ENCODE measurements at regions not wholly inside any gene's neighbourhood (a gene's known extent, or its start where the extent isn't known, plus 50 kb on each side); places are given as distances from the start of the nearest gene placed in this dataset.

- DNase-seq (ENCODE audit: low spot score) = no peak
Observed at GRCh38 chr4:1476140-1476513, 69.9 kb upstream of the NKX1-1 start.

DNA sequence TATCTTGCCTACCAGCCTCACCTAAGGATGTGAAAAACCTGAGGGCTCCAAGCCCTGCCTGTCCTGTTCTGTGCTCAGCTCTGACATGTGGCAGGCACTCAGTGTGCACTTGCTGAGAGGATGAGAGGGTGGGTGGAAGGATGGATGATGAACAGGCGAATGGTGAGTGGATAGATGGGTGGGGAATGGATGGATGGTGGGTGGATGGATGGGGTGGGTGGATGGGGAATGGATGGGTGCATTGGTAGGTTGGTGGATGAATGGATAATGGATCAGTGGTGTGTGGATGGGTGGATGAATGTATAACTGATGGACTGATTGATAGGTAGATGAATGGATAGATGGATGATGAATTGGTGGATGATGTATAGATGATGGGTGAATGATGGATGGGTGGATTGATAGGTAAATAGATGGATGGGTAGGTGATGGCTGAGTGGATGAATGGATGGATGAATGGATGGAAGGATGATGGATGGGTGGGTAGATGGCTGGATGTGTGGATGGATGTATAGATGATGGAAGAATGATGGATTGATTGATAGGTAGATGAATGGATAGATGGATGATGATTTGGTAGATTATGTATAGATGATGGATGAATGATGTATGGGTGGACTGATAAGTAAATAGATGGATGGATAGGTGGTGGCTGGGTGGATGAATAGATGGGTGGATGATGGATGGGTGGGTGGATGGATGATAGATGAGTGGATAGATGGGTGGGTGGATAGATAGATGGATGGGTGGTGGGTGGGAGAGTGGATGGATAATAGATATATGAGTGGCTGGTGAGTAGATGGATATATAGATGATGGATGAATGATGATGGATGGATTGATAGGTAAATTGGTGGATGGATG lies 69.3 kb upstream of the NKX1-1 start:
- DNase-seq (ENCODE audit: low spot score) = no peak

GRCh38 chr4:1474126-1475090 lies 68.2 kb upstream of the NKX1-1 start:
- DNase-seq (ENCODE audit: low spot score) = no peak

GRCh38 chr4:1473718-1474117 lies 67.5 kb upstream of the NKX1-1 start:
- no peak for DNase-seq (ENCODE audit: low spot score)

GRCh38 chr4:1472911-1473518 lies 66.8 kb upstream of the NKX1-1 start:
- DNase-seq (ENCODE audit: low spot score) = no peak

DNA sequence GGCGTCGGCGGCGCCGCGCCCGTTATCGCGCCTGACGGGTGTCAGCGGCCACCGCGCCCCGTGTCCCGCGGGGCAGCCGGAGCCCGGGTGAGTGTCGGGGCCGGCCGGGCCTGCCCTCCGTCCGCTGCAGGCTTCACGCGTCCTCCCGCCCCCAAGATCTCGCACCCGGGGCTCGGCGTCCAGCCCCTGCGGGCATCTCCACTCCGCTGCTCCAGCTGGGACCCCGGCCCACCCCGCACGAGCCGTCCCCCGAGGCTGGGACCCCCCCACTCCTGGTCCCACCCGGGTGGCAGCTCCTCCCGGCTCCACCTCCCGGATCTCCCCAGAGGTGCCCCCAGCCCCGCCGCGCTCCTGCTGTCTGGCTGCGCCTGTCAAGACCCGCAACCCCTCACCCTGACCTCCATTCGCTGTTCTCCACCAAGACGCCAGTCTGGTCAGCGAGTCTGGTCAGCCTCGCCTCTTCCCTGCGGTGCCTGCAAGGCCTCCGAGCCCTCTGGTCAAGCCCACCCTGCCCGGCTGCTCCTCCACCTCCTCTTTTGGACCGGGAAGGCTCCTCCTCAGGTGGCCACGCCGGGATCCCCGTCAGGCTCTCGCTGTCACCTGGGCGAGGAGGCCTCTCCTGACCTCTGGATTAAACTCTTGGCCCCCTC lies 66.0 kb upstream of the NKX1-1 start:
- no peak for DNase-seq (ENCODE audit: low spot score)

GRCh38 chr4:1471443-1472147 lies 65.4 kb upstream of the NKX1-1 start:
- DNase-seq (ENCODE audit: low spot score) = no peak

DNA sequence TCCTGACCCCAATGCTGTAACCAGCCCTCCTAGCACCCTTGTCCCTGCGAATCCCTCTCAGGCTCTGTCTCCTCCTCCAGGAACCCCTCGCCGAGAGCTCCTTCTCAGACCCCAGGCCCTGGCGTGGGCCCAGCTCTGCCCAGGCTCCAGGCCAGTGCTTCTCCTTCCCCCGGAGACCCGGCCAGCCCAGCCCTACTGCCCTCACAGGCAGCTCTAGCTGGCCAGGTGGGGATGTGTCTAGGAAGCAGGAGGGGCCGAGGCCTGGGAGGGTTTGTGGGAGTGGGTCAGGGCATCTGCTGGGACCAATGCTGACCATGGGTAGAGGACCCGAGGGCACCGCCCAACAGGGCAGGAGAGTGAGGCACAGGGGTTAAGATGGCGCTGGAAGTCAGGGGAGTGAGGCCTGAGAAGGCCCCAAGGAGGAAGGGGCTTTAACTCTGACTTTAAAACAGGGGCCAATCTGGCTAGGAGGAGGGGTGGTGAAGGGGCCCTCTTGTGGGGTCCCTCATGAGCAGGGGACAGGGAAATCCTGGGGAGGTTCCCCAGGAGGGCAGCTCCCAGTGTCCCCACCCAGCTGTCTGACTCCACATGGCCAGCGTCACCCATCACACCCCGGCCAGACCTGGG lies 64.7 kb upstream of the NKX1-1 start:
- DNase-seq (ENCODE audit: low spot score) = no peak

GRCh38 chr4:1470393-1470670 lies 64.1 kb upstream of the NKX1-1 start:
- no peak for DNase-seq (ENCODE audit: low spot score)

DNA sequence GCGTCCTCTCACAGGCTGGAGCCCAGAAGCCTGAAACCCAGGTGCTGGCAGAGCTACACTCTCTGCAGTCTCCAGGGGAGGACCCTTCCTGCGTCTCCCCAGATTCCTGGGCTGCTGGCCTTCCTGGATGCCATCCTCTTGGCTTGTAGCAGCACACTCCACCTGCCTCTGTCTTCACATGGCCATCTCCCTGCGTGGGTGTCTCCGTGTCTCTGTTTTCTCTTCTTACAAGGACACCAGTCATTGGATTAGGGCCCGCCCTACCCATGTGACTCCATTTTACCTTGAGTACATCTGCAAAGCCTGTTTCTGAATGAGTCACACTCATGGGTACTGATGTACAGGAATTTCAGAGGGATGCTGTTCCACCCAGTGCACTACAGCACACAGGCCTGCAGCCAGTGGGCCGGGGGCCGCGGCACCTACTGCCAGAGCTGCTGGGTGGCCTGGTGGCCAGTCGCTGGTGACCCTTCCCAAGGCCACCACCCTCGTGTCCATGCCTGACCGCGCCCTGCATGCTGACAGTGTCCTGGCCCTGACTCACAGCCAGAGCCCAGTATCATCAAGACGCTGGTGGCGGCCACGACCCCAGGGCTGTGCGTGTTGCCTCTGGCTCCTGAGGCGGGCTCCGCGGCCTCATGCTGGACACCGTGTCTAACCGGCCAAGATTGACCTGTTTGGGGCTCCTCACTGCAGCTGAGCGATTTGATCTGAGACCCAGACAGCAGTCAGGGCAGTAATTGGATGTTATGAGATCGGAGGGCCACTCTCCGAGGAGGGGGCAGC lies 63.6 kb upstream of the NKX1-1 start:
- DNase-seq (ENCODE audit: low spot score) = no peak

GRCh38 chr4:1469043-1469442 lies 62.8 kb upstream of the NKX1-1 start:
- DNase-seq (ENCODE audit: low spot score) = no peak

- DNase-seq (ENCODE audit: low spot score) = no peak
Observed at GRCh38 chr4:1467581-1468458, 61.6 kb upstream of the NKX1-1 start.

DNA sequence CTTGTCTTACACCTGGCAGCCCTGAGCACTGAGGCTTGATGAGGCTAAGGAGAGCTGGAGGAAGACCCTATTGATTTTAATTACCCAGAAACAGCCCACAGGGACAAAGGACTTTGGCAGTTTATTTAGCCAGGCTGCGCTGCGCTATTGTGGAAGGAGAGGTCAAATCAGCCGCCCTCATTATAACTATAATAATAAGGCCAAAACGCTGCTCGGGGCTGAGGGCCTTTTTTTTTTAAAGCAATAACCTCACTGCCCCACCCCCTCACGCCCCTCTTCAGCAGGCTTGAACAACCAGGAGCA lies 60.6 kb upstream of the NKX1-1 start:
- DNase-seq (ENCODE audit: low spot score) = no peak

DNA sequence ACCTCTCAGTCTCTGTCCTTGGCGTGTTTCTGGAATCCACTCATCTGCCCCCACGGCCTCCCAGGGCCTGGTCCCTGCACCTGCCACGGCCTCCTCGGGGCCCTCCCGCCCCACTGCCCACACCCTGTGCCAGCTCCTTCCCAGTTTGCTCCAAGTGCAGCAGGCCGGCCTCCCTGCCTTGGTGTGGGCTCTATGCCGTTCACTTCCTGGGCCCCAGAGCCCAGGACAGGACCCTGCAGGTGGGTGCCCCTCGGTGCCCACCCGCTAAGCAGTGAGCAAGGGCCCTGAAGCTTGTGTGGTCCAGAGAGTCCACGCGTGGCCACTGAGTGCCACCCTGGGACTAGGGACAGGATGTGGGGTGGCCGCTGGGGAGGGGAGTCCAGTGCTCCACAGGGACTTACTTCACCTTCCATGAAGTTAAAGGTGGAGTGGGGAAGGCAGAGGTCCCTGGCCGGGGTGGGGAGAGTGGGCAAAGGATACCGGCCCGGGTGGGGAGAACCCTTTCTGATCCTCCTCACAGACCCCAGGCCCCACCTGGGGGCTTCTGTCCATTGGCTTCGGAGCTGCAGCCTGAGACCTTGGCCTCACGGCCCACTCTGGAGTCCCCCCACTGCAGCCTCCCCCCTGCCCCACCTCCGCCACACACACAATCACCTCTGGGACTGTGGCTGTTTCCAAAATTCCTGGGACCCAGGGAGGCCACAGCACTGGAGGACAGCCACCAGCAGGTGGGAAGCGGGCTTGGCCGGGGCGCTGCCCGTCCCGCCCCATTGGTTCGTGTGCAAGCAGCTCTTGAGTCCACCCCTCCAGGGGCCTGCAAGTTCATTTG lies 60.0 kb upstream of the NKX1-1 start:
- no peak for DNase-seq (ENCODE audit: low spot score)

DNA sequence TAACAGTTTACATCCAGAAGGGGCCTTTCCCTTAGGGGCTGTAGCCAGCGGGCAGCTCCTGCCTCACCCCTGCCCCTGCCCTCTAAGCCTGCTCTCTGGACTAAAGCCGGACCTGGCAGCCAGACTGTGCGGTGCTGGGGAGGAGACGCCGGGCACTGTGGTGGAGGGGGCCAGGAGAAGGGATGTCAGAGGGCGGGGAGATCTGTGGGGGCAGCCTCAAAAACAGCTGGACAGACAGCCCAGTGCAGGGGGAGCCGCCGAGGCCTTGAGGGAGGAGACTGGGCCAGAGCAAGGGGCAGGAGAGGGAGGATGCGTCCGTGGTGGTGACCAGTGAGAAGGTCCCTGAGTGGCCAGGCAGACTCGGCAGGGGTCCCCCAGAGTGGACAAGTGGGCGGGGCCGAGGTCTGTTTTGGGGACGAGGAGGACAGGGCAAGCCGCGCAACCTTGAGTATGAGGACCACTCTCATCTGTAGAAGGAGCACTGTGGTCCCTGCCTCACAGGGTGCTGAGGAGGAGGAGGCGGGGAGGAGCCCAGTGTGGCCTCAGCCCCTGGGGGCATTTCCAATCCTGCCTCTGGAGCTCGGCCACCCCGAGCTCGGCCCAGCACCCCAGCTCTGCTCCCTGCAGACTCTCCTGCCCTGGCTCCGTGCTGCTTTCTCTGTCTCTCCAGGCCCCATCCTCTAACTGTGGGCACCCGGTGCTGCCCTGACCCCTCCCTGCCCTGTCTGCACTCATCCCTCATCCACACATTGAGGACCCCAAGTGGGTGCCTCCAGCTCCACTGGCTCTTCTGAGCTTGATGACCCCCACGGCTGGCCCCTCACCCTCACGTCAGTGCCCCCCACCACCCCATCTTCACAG lies 59.2 kb upstream of the NKX1-1 start:
- DNase-seq (ENCODE audit: low spot score) = no peak

GRCh38 chr4:1464581-1465171 lies 58.4 kb upstream of the NKX1-1 start:
- DNase-seq (ENCODE audit: low spot score) = no peak

GRCh38 chr4:1463927-1464540 lies 57.8 kb upstream of the NKX1-1 start:
- DNase-seq (ENCODE audit: low spot score) = no peak

All from hematopoietic multipotent progenitor cell treated with erythropoietin and hydrocortisone succinate and interleukin-3 and kit ligand, for 15 days (in vitro differentiated cells).